Immature natural killer cell (primary cell): ENCODE measurements at regions not wholly inside any gene's neighbourhood (a gene's known extent, or its start where the extent isn't known, plus 50 kb on each side); places are given as distances from the start of the nearest gene placed in this dataset.

Source experiments
- DNase-seq, 3 donors: peaks; one replicate each; pipeline ENCODE4 v3.0.0; 2022; ENCODE audit warnings: mixed read lengths in 1 of 3
- H3K27ac Mint-ChIP-seq, 6 donors: one replicate each; pipeline ENCODE4 v1.8.0; 2020; ENCODE audit warnings: mixed read lengths in 6 of 6, mild to moderate bottlenecking in 5 of 6, inconsistent platforms in 4 of 6, moderate library complexity in 3 of 6
- H3K27me3 Mint-ChIP-seq, 3 donors: one replicate each; pipeline ENCODE4 v1.8.0; 2020 to 2021; ENCODE audit warnings: low read depth in 3 of 3, mild to moderate bottlenecking in 3 of 3, mixed read lengths in 3 of 3, moderate library complexity in 3 of 3, inconsistent platforms in 1 of 3
- H3K36me3 Mint-ChIP-seq, 3 donors: one replicate each; pipeline ENCODE4 v1.8.0; 2020; ENCODE audit warnings: mixed read lengths in 3 of 3, inconsistent platforms in 2 of 3, mild to moderate bottlenecking in 2 of 3
- H3K4me1 Mint-ChIP-seq, 2 donors: one replicate each; pipeline ENCODE4 v1.8.0; 2020; ENCODE audit warnings: inconsistent platforms in 2 of 2, mild to moderate bottlenecking in 2 of 2, mixed read lengths in 2 of 2, moderate library complexity in 1 of 2
- H3K4me3 Mint-ChIP-seq, 5 donors: one replicate each; pipeline ENCODE4 v1.8.0; 2020; ENCODE audit warnings: mild to moderate bottlenecking in 5 of 5, mixed read lengths in 5 of 5, inconsistent platforms in 3 of 5, moderate library complexity in 3 of 5
- H3K9me3 Mint-ChIP-seq, 6 donors: one replicate each; pipeline ENCODE4 v1.8.0; 2020; ENCODE audit warnings: mild to moderate bottlenecking in 6 of 6, mixed read lengths in 6 of 6, inconsistent platforms in 4 of 6, moderate library complexity in 3 of 6

GRCh38 chr18:41864216-41864615 is 90.8 kb upstream of the PIK3C3 start:
- no peak overlapping the region for H3K27ac Mint-ChIP-seq
- H3K4me1 Mint-ChIP-seq = no peaks in the 10 kb centered on the region
- H3K36me3 Mint-ChIP-seq = no peaks in the 10 kb centered on the region
- H3K9me3 Mint-ChIP-seq = peaks cover 0 to 17% (median 0%) of the 10 kb centered on the region in 6 donors
- no peak for DNase-seq
- H3K4me3 Mint-ChIP-seq = no peak overlapping the region
- peaks cover 2 to 6% (median 5%) of the 10 kb centered on the region in 3 donors for H3K27me3 Mint-ChIP-seq

- H3K27me3 Mint-ChIP-seq = peaks cover 2 to 6% (median 5%) of the 10 kb centered on the region in 3 donors
- no peaks in the 10 kb centered on the region for H3K4me1 Mint-ChIP-seq
- peaks cover 0 to 8% (median 1%) of the 10 kb centered on the region in 6 donors for H3K9me3 Mint-ChIP-seq
- DNase-seq = no peak
- no peak overlapping the region for H3K4me3 Mint-ChIP-seq
- no peaks in the 10 kb centered on the region for H3K36me3 Mint-ChIP-seq
- H3K27ac Mint-ChIP-seq = no peak overlapping the region
Measured at GRCh38 chr18:41862921-41863320, 92.1 kb upstream of the PIK3C3 start.

- DNase-seq = no peak
- no peaks in the 10 kb centered on the region for H3K4me1 Mint-ChIP-seq
- H3K27ac Mint-ChIP-seq = no peak overlapping the region
- H3K36me3 Mint-ChIP-seq = no peaks in the 10 kb centered on the region
- H3K4me3 Mint-ChIP-seq = no peak overlapping the region
- peaks cover 2 to 7% (median 6%) of the 10 kb centered on the region in 3 donors for H3K27me3 Mint-ChIP-seq
- peaks cover 0 to 6% (median 1%) of the 10 kb centered on the region in 6 donors for H3K9me3 Mint-ChIP-seq
Measured at GRCh38 chr18:41860987-41861386, 94.0 kb upstream of the PIK3C3 start.

GRCh38 chr18:41858761-41859555 is 96.1 kb upstream of the PIK3C3 start:
- no peaks in the 10 kb centered on the region for H3K4me1 Mint-ChIP-seq
- peaks cover 0 to 7% (median 6%) of the 10 kb centered on the region in 3 donors for H3K27me3 Mint-ChIP-seq

GRCh38 chr18:41853280-41853679 is 101.8 kb upstream of the PIK3C3 start:
- Mint-ChIP-seq H3K9me3 (peaks cover 0 to 8% (median 2%) of the 10 kb centered on the region in 6 donors), H3K4me3 (no peak overlapping the region), H3K27ac (no peak overlapping the region), H3K4me1 (no peaks in the 10 kb centered on the region), H3K36me3 (no peaks in the 10 kb centered on the region), H3K27me3 (peaks cover 0 to 2% (median 0%) of the 10 kb centered on the region in 3 donors)
- no peak for DNase-seq

More at GRCh38 chr18:41858761-41859555, 96.1 kb upstream of the PIK3C3 start:
- H3K4me3 Mint-ChIP-seq = no peak overlapping the region
- H3K27ac Mint-ChIP-seq = no peak overlapping the region
- H3K36me3 Mint-ChIP-seq = no peaks in the 10 kb centered on the region
- no peak for DNase-seq
- peaks cover 0 to 6% (median 2%) of the 10 kb centered on the region in 6 donors for H3K9me3 Mint-ChIP-seq

- no peak overlapping the region for H3K4me3 Mint-ChIP-seq
- no peak overlapping the region for H3K27ac Mint-ChIP-seq
- no peaks in the 10 kb centered on the region for H3K36me3 Mint-ChIP-seq
- no peaks in the 10 kb centered on the region for H3K27me3 Mint-ChIP-seq
- no peaks in the 10 kb centered on the region for H3K4me1 Mint-ChIP-seq
- peaks cover 0 to 8% (median 3%) of the 10 kb centered on the region in 6 donors for H3K9me3 Mint-ChIP-seq
- DNase-seq = no peak
Measured at GRCh38 chr18:41850781-41851180, 104.3 kb upstream of the PIK3C3 start.

- Mint-ChIP-seq H3K36me3 (no peaks in the 10 kb centered on the region), H3K9me3 (peaks cover 0 to 8% (median 4%) of the 10 kb centered on the region in 6 donors), H3K4me3 (no peak overlapping the region), H3K27me3 (no peaks in the 10 kb centered on the region), H3K4me1 (no peaks in the 10 kb centered on the region), H3K27ac (no peak overlapping the region)
- DNase-seq = no peak
Measured at GRCh38 chr18:41849632-41850031, 105.4 kb upstream of the PIK3C3 start.

- no peaks in the 10 kb centered on the region for H3K36me3 Mint-ChIP-seq
- peaks cover 0 to 6% (median 4%) of the 10 kb centered on the region in 6 donors for H3K9me3 Mint-ChIP-seq
- no peaks in the 10 kb centered on the region for H3K4me1 Mint-ChIP-seq
- no peak for DNase-seq
- no peak overlapping the region for H3K4me3 Mint-ChIP-seq
- H3K27me3 Mint-ChIP-seq = peaks cover 0 to 2% (median 0%) of the 10 kb centered on the region in 3 donors
- no peak overlapping the region for H3K27ac Mint-ChIP-seq
Measured at GRCh38 chr18:41845563-41845962, 109.5 kb upstream of the PIK3C3 start.

GRCh38 chr18:41842886-41843285 is 112.1 kb upstream of the PIK3C3 start:
- H3K27me3 Mint-ChIP-seq = peaks cover 0 to 2% (median 0%) of the 10 kb centered on the region in 3 donors

GRCh38 chr18:41829647-41830516 is 125.2 kb upstream of the PIK3C3 start:
- Mint-ChIP-seq H3K4me3 (no peak overlapping the region), H3K27ac (no peak overlapping the region), H3K4me1 (no peaks in the 10 kb centered on the region), H3K27me3 (no peaks in the 10 kb centered on the region), H3K36me3 (no peaks in the 10 kb centered on the region), H3K9me3 (peaks cover 0 to 13% (median 0%) of the 10 kb centered on the region in 6 donors)
- no peak for DNase-seq

More at GRCh38 chr18:41842886-41843285, 112.1 kb upstream of the PIK3C3 start:
- no peaks in the 10 kb centered on the region for H3K36me3 Mint-ChIP-seq
- no peak overlapping the region for H3K27ac Mint-ChIP-seq
- DNase-seq = no peak
- H3K4me3 Mint-ChIP-seq = no peak overlapping the region
- H3K9me3 Mint-ChIP-seq = peaks cover 0 to 6% (median under 1%) of the 10 kb centered on the region in 6 donors
- H3K4me1 Mint-ChIP-seq = no peaks in the 10 kb centered on the region

GRCh38 chr18:41828137-41828536 is 126.9 kb upstream of the PIK3C3 start:
- no peak overlapping the region for H3K4me3 Mint-ChIP-seq
- DNase-seq = no peak
- H3K27ac Mint-ChIP-seq = no peak overlapping the region
- H3K27me3 Mint-ChIP-seq = no peaks in the 10 kb centered on the region
- peaks cover 0 to 13% (median 0%) of the 10 kb centered on the region in 6 donors for H3K9me3 Mint-ChIP-seq
- H3K4me1 Mint-ChIP-seq = no peaks in the 10 kb centered on the region
- no peaks in the 10 kb centered on the region for H3K36me3 Mint-ChIP-seq

- H3K4me1 Mint-ChIP-seq = no peaks in the 10 kb centered on the region
- H3K36me3 Mint-ChIP-seq = no peaks in the 10 kb centered on the region
- H3K9me3 Mint-ChIP-seq = peaks cover 0 to 6% (median 2%) of the 10 kb centered on the region in 6 donors
- no peak overlapping the region for H3K4me3 Mint-ChIP-seq
- no peak for DNase-seq
- no peak overlapping the region for H3K27ac Mint-ChIP-seq
- H3K27me3 Mint-ChIP-seq = peaks cover 0 to 1% (median 0%) of the 10 kb centered on the region in 3 donors
Measured at GRCh38 chr18:41820784-41821183, 134.2 kb upstream of the PIK3C3 start.

GRCh38 chr18:41818381-41819355 is 136.4 kb upstream of the PIK3C3 start:
- Mint-ChIP-seq H3K4me3 (no peak overlapping the region), H3K4me1 (no peaks in the 10 kb centered on the region), H3K27me3 (peaks cover 0 to 1% (median 0%) of the 10 kb centered on the region in 3 donors), H3K27ac (no peak overlapping the region), H3K9me3 (peaks cover 0 to 5% (median 5%) of the 10 kb centered on the region in 6 donors), H3K36me3 (no peaks in the 10 kb centered on the region)
- no peak for DNase-seq
